HG03108 (cell line): ENCODE measurements at regions not wholly inside any gene's neighbourhood (a gene's known extent, or its start where the extent isn't known, plus 50 kb on each side); places are given as distances from the start of the nearest gene placed in this dataset.

ENCODE experiments used
- ATAC-seq: cut with Tn5 transposase; IDR thresholded peaks from one replicate; pipeline ENCODE4 v1.9.1; 2021; ENCODE audit warnings: moderate library complexity; ENCODE audit not compliant: unreplicated experiment

- no peak for ATAC-seq
These were observed 783.2 kb downstream of the RPA4 start for GRCh38 chrX:97666890-97667289.

DNA sequence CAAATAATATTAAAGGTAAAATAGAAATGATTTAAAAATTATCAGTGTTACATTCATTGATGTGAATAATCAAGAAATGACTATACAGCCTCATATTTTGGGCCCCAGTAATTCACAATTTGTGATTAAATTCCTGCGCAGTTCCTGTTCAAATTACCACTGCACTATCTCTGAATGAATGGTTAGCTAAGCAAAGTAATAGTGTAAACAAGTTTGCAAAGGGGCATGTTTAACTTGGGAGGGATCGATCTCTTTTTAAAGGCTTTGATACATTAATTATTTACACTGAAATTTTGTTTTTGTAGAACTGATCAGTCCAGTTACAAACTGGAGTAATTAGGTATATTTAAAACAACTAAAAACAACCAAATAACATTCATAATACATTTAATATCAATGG lies 784.4 kb downstream of the RPA4 start:
- ATAC-seq = no peak

- ATAC-seq = no peak
These were observed 788.4 kb downstream of the RPA4 start for GRCh38 chrX:97672138-97672537.

DNA sequence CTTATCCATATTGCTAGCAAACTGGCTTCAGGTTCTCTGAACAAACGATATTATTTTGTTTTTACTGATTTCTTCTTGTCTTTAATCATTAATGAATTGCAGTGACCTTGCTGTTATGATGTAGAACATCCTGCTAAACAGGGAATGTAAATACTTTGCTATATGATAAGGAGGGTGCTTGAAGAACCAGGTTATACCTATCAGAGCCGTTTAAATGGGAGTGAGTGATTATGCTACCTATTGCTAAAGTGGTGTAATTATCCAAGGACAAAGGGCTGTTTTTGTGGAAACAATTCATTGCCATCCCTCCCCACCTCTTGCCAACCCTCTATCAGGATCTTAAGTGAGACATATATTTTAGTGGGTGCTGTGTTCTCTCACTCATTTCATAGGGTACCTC lies 788.9 kb downstream of the RPA4 start:
- ATAC-seq = no peak

- ATAC-seq = no peak
These were observed 789.4 kb downstream of the RPA4 start for GRCh38 chrX:97673135-97673534.

DNA sequence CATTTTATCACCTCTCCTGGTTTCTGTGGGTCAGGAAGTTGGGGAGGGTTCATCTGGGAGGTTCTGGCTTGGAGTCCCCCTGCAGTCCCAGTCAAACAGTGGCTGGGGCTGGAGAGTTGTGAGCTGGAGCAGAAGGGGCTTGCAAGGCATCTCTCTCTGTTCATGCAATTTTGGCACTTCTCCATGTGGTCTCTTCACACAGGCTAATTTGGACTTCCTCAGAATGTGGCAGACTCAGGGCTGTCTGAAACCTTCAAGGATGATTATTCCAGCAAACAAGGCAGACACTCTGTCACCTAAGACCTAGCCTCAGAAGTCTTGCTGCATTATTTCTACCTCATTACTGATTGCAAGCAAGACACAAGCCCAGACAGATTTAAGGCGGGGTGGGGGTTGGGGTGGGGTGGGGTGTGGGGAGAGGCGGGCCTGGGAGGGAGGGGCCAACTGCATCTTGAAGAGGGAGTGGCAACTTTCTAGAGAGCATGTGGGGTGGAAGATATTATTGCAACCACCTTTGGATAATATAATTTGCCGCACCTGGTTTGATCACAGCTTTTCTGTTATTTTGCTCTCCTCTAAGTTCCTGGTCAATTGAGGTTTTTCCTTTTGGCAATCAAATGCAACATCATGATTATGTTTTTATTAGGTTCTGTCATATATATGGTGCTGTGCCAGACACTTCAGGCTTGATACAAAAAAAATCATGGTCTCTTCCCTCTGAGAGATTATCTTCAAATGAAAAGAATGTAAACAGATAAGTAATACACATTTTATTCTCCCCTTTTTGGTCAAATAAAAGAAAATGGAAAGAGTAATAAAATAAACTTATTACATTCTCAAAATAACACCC lies 799.5 kb downstream of the RPA4 start:
- no peak for ATAC-seq

GRCh38 chrX:97685753-97686152 lies 802.0 kb downstream of the RPA4 start:
- no peak for ATAC-seq

GRCh38 chrX:97691901-97692455 lies 808.3 kb downstream of the RPA4 start:
- ATAC-seq = no peak

DNA sequence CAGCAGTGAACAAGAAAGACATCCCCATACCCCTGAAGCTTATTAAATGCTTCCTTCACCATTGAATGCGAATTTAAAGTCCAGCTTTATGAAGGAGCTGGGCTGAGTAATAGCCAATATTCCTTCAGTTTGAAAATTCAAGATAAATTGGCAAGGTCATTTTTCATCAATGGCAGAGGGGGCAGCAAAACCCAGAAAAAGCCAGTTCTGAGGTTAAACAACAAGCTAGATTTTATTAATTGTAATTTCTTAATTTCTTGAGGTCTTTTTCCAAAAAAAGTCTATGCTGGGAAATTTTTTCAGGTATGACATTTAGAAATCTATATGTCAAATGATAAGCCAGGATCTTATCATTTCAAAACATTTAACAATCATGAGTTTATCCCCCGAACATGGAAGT lies 808.9 kb downstream of the RPA4 start:
- ATAC-seq = no peak

GRCh38 chrX:97700547-97700946 lies 816.8 kb downstream of the RPA4 start:
- no peak for ATAC-seq

DNA sequence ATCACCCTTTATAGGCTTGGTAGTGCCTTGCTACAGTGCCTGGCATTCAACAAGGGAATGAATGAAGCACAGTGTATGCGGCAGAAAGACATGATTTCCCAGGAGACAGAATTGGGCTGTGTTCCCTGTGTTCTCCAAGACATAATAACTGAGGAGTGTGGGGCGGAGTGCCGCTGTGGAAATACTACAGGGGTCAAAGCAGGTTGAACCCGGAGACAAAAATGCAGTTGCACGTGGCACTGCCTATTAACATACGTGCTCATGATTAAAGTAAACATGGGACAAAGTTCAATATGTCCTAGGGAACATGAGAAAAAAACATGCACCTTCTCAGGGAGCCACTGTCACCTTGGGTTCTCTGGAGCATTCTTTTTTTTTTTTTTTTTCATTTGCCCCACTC lies 820.8 kb downstream of the RPA4 start:
- ATAC-seq = no peak

- no peak for ATAC-seq
These were observed 821.2 kb downstream of the RPA4 start for GRCh38 chrX:97704881-97705280.

DNA sequence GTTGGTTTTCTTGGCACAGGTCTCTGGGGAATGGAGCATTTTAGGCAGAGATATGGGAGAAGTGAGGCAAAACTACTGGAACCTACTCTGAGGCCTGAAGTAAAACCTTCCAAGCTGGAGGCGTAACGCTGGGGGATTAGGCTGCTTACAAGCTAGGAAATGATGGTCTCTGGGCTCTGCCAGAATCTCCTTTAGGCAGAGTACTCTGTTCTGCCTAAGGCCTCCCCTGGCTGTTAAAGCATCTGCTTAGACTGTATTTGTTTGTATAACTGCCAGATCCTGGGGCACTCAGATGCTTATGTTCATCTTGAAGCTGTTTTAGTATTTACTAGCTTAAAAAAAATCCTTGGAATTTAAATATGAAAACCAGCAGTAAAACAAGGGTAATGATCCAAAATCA lies 822.2 kb downstream of the RPA4 start:
- ATAC-seq = no peak

GRCh38 chrX:97714072-97714471 lies 830.4 kb downstream of the RPA4 start:
- ATAC-seq = no peak

DNA sequence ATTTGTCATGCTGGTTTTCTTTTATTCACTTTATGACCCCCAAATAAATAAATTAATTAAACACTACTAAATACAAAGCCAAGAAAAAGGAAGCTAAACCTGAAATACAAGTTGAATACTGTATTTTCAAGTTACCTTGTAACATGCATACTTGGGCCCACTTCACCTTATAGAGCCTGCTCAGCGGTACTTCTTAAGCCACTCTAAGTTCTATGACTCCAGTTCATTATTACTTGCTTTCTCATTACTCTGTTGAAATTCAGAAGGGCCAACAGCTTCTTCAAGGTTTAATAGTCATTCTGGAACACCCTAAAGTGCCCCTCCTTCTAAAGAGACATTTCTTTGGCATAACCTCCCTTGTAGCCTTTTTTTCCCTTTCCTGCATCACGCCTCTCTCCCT lies 844.5 kb downstream of the RPA4 start:
- no peak for ATAC-seq

DNA sequence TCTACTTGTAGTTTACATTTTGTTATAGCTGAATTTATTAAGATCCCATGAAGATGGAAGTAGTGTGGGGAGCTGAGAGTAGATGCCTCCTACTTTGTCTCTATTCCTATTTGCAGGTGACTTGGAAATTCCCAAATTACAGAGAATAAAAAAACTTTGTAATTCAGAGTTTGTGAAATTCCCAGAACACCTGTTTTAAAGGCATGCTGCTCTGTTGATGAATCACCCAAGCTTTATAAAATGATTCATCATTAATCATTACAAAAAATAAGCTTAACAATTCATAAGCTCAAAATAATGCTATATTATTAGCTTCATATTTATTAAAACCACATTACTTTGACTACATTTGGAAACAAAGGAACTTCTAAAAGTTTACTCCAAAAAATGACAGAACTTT lies 856.3 kb downstream of the RPA4 start:
- ATAC-seq = no peak

DNA sequence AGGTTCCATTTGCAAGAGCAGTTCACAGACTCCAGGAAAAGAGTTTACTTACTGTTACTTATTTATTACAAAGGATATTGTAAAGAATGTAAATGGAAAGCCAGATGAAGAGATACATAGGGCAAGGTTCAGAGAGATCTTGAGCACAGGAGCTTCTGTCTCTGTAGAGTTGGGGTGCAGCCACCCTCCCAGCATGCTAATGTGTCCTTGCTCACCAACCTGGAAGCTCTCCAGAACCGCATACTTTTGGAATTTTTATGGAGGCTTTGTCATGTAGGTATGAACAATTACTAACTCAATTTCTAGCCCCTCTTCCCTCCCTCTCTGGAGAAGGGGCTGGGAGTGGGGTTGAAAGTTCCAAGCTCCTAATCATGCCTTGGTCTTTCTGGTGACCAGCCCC lies 857.2 kb downstream of the RPA4 start:
- no peak for ATAC-seq

GRCh38 chrX:97743014-97743413 lies 859.3 kb downstream of the RPA4 start:
- no peak for ATAC-seq

DNA sequence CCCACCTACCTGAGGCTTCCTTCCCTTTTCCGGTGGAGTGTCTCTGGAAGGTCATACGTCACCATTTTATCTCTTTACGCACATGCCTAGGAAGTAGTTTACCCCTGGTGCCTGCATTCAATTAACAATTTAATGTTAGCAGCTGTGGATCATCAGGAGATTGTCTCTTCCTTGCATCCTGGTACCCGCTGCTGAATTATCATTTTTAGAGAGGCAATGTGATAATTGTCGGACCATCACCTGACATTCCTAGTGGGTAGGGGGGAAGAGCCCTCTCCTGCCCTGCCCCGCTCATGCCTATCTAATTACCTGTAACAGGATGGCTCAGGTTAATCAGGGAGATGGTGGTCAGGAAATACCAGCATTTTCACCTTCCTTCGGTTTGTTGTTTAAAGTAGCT lies 863.6 kb downstream of the RPA4 start:
- ATAC-seq = no peak

- no peak for ATAC-seq
These were observed 867.3 kb downstream of the RPA4 start for GRCh38 chrX:97751016-97751415.

GRCh38 chrX:97751735-97752134 lies 868.0 kb downstream of the RPA4 start:
- no peak for ATAC-seq

DNA sequence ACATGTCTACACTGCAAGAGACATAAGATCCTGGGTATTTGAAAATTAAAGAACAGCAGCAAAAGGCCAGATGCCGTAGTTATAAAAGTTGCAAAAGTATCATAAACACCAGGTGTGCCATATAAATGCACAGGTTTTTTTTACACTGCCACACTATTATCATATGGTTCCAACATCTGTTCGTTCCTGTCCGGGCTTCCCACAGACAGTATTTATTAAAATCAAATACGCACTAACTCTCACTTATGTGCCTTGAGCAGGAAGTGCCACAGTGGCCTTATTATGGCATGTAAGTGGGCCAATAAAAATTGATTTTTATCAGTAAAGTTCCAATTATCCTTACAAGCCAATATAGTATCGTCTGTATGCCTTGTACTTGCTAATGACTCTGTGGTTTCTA lies 873.2 kb downstream of the RPA4 start:
- no peak for ATAC-seq

GRCh38 chrX:97763391-97763790 lies 879.7 kb downstream of the RPA4 start:
- ATAC-seq = no peak
